Fibroblast of mammary gland (primary cell): ENCODE measurements at regions not wholly inside any gene's neighbourhood (a gene's known extent, or its start where the extent isn't known, plus 50 kb on each side); places are given as distances from the start of the nearest gene placed in this dataset.

Source experiments
- DNase-seq: peaks from one replicate; pipeline ENCODE4 v3.0.0-alpha.2; 2010; ENCODE audit warnings: low read depth
- H3K4me3 ChIP-seq: 2 replicates; pipeline ENCODE4 v1.5.1; 2011; ENCODE audit warnings: low read depth, mild to moderate bottlenecking, low read length, moderate library complexity; ENCODE audit not compliant: control insufficient read depth
- TF ChIP-seq, protein P1 (sequence below): conservative IDR thresholded peaks from 2 replicates; pipeline ENCODE4 v1.5.1; 2011; ENCODE audit warnings: low read depth, low read length, inconsistent platforms; ENCODE audit not compliant: control insufficient read depth, insufficient read depth

DNA sequence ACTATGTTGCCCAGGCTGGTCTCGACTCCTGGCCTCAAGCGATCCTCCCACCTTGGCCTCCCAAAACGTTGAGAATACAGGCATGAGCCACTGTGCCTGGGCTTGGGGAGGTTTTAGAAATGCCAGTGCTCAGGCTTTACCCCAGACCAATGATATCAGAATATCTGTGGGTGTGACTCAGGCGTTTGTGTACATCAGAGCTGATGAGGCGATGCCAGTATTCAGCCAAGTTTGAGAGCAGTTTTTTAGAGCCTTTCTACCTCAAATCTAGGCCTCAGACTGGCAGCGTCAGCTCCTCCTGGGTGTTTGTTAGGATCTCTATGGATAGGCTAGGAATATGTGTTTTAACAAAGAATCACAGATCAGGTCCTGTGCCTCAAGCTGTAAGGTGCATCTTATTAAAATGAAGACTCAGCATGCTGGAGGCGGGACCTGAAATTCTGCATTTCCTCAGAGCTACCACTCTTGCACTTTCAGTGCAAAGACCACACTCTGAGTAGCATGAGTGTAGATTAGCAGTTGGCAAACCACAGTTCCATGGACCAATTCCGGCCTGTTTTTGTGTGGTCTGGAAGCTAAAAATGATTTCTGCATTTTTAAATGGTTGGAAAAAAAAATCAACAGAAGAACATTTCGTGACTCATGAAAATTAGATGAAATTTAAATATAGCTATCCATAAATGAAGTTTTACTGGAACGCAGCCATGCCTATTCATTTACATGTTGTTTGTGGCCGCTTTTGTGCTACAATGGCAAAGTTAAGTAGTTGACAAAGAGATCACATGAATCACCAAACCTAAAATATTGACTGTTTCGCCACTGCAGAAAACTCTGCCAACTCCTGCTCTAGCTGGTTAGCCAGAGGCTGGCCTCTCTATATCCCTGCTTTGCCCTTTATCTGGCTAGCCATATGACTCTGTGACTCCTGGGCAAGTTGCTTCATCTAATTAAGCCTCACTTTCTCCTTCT, 92.2 kb downstream of the KLF4 start:
- peak; percentile 79 for DNase-seq

DNA sequence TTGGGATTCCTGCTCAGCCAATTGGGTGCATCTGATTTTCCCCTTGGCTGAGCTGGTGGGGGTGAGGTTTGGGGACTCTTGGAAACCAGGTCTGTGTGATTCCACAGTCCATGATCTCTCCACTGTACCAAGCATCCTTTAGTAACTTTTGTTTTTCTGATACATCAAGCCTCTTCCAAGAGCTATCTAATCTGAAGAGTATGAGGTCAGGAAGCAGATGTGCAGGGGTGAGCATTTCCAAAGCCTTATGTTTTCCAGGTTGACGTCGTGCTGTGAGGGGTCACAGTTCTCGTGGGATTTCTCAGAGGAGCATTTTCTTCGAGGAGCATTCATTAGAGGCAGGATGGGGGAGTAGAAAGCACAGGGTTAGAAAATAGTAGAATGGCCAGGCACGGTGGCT, 95.3 kb downstream of the KLF4 start:
- peak; percentile 67 for DNase-seq
- TF ChIP-seq, protein P1, sequence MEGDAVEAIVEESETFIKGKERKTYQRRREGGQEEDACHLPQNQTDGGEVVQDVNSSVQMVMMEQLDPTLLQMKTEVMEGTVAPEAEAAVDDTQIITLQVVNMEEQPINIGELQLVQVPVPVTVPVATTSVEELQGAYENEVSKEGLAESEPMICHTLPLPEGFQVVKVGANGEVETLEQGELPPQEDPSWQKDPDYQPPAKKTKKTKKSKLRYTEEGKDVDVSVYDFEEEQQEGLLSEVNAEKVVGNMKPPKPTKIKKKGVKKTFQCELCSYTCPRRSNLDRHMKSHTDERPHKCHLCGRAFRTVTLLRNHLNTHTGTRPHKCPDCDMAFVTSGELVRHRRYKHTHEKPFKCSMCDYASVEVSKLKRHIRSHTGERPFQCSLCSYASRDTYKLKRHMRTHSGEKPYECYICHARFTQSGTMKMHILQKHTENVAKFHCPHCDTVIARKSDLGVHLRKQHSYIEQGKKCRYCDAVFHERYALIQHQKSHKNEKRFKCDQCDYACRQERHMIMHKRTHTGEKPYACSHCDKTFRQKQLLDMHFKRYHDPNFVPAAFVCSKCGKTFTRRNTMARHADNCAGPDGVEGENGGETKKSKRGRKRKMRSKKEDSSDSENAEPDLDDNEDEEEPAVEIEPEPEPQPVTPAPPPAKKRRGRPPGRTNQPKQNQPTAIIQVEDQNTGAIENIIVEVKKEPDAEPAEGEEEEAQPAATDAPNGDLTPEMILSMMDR = no peak
- H3K4me3 ChIP-seq = no peak overlapping the region

More for the DNA sequence above, 92.2 kb downstream of the KLF4 start:
- H3K4me3 ChIP-seq = no peak overlapping the region
- TF ChIP-seq, protein P1 = no peak

DNA sequence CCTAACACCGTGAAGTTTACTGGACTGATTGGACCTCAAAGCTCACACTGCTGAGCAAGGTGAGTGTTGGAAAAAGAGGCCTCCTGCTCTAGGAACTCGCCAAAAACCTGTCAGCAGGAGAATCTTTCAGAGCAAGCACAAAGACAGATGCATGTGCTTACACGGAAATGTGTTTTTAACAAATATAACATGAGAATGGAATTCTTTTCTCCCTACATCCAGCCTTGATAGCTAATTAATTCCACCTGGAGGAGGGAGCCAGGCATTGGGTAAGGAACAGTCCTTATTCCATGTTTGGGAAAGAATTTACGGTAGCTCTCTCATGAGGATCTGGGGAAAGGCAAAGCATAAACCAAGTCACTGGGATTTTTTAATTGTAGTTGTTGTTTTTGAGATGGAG, 98.8 kb downstream of the KLF4 start:
- TF ChIP-seq, protein P1 = no peak
- DNase-seq = peak; percentile 65
- no peak overlapping the region for H3K4me3 ChIP-seq

DNA sequence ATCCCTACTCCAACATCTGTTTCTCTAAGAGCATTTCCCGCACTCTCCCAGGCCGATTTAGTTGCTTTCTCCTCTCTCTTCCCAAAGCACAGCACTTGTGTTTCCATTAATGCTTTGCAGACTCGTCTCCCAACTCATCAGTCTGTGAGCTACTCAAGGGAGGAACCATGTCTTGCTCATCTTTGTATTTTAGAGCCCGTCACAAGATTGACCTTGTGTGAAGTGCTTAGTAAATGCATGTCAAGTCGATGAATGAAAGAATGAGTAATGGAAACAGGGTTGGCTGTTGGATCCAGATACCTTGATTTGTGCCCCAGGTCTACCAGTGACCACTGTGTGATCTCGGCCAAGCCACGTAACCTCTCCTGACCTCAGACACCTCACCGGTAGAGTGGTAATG, 99.3 kb downstream of the KLF4 start:
- DNase-seq = peak; percentile 28
- H3K4me3 ChIP-seq = no peak overlapping the region
- TF ChIP-seq, protein P1 = no peak

DNA sequence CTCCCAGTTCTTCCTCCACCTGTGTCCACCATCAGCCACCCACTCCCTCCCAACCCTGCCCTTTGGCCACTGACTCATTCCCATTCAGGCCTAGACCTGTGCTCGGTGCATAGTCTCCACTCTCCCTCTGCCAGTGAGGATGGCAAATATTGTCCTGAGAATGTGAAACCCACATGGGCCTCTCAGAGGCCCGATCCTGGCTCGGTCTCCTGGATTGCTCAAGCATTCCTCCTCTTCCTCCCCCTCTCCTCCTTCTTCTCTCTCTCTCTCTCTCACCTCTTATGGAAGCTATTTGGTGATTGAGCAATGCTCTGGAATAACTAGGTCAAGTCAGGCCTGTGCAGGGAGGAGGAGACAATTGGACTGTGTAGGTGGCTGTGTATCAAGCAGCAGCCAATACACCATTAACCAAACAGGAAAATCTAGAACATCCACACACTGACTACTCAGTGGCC, 99.9 kb downstream of the KLF4 start:
- TF ChIP-seq, protein P1 = no peak
- peak; percentile 83 for DNase-seq
- no peak overlapping the region for H3K4me3 ChIP-seq

DNA sequence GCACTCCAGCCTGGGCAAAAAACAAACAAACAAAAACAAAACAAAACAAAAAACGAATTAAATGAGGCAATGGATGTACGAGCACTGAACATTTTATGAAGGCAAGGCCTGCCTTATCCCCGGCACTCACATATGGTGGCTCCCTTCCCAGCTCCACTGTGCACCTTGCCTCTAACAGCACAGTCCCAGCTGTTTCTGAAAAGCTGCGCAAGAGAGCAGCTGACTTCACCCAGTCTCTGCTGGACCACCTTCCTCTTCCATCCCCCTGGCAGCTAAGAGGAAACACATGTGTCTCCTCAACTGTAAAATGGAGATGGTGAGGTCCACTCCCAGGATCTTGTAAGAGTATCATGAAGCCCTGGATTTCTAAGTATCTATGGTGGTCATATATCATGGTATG, 100.7 kb downstream of the KLF4 start:
- TF ChIP-seq, protein P1 = no peak
- H3K4me3 ChIP-seq = no peak overlapping the region
- DNase-seq = no peak
